NCI-H460 (cell line): ENCODE measurements at regions not wholly inside any gene's neighbourhood (a gene's known extent, or its start where the extent isn't known, plus 50 kb on each side); places are given as distances from the start of the nearest gene placed in this dataset.
A peak's percentile ranks its signal among the peaks of the same experiment; 100 is the strongest.

ENCODE experiments used
- DNase-seq: peaks from one replicate; pipeline ENCODE4 v3.0.0-alpha.2; 2016; ENCODE audit warnings: low read depth; ENCODE audit errors: extremely low read depth

DNA sequence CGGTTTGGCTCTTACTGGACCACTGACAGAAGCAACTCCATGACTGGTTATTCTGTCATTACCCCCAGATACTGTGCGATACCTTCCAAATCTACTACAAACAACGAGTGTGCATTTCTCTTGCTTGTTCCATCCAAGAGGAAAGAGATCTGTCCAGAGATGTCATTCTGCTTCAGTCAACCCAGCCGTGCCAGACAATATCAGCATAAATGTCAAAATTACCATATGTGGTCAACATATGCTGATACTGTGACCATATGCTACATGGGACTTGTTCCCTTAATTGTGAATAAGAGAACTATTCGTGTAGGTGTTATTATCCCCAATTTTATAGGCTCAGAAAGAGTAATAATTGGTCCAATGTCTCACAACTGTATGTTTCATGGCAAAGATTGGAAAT lies 143.2 kb upstream of the PRSS1 start:
- DNase-seq = no peak

GRCh38 chr7:142604671-142605070 lies 144.6 kb upstream of the PRSS1 start:
- DNase-seq = no peak

- peak; percentile 74 for DNase-seq
Measured at GRCh38 chr7:142603870-142604448, 145.3 kb upstream of the PRSS1 start.

DNA sequence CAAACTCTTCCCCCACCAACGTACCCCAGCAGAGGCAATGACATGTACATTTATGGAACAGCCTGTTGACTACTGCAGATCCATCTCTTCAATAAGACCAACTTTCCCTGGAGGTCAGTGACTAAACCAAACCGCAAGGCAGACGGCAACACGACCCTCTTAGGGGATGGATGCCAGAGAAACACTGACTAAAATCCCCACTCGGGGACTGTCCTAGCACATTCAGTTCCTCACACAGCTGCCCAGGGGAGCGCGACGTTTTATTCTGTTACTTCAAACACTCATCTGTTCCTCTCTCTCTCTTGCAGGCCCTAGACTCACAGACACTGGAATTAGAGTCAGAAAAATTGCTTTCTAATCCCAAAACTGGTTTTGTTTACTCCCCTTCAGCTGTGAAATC lies 146.5 kb upstream of the PRSS1 start:
- no peak for DNase-seq

DNA sequence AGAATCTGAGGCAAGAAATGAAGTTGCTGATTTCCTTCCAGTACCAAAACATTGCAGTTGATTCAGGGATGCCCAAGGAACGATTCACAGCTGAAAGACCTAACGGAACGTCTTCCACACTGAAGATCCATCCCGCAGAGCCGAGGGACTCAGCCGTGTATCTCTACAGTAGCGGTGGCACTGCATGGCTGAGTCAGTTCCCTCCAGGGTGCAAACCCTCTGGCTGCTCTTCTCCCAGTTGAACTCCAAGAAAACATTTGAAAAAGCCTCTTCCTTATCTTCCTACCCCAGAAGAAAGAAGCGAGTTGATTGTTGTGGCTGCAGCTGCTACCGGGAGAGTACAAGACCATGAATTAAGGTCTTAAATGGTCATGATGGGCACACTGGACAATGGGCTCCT lies 147.1 kb upstream of the PRSS1 start:
- no peak for DNase-seq

GRCh38 chr7:142598297-142598696 lies 151.0 kb upstream of the PRSS1 start:
- DNase-seq = no peak

DNA sequence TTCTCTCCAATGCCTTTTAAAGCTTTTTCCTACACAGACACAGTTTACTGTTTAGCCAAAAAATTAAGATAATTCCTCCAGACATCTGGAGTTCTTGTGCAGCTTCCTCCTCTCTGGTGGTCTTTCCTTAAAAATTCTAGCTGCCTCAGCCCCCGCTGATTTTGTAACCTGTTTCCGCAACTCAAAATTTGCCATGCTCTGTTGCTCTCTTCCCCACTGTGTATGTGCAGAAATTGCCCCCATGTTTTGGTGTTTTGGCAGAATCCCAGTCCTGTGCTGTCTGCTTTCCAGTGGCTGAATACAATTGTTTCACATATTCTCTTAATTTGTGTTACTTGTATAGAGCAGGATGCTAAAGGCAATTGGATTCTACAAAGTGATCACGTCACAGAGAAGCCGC lies 151.7 kb upstream of the PRSS1 start:
- DNase-seq = no peak

DNA sequence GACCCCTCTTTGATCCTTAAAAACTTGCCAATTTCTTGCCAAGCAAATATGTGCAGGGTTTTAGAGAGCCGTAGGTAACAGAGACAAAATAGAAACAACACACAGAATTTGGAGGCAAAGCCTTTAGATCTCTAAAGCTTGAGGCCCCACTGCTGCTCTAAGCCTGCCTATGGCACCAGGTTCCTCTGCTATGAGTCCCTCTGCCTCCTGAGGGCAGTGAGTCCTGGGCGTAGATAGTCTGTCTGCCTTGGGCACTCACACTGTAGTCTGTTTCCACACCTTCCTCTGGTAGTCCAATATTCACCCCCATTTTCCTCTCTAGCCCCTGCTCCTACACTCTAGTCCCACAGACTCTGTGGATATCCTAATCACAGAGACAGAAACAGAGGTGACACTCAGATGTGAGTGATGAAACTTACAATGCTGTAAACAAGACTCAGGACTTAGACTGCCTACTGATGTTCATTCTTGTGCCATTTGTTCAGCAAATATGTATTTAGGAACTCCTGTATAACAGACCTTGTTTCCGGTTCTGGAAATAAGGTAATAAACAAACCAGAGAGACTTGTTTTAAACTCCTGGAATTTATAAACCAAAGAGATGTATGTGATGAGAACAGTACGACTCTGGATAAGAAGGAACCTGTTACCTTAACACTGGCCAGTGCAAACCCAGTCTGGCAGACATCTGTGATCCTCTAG lies 153.3 kb upstream of the PRSS1 start:
- DNase-seq = no peak

DNA sequence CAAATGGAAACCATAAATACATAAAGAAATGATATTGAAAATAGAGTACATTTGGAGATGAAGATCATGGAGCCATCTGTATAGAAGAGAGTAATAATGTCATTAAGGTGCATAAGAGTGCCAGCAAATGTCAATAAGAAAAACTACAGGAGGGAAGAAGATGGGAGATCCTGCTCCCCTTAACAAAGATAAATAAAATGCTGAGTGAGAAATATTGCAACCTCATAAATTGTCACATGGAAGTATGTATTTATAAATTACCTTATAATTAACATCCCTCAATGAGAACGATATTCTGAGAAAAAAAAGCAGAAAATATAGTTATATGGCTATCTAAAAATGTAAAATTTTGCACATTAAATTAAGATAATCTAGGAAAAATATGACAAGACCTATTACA lies 155.2 kb upstream of the PRSS1 start:
- DNase-seq = no peak

DNA sequence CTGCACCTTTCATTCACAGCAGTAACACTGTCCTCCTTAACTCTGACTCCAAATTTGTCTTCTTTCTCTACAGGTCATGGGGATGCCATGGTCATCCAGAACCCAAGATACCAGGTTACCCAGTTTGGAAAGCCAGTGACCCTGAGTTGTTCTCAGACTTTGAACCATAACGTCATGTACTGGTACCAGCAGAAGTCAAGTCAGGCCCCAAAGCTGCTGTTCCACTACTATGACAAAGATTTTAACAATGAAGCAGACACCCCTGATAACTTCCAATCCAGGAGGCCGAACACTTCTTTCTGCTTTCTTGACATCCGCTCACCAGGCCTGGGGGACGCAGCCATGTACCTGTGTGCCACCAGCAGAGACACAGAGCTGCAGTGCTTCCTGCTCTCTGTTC lies 156.2 kb upstream of the PRSS1 start:
- no peak for DNase-seq

DNA sequence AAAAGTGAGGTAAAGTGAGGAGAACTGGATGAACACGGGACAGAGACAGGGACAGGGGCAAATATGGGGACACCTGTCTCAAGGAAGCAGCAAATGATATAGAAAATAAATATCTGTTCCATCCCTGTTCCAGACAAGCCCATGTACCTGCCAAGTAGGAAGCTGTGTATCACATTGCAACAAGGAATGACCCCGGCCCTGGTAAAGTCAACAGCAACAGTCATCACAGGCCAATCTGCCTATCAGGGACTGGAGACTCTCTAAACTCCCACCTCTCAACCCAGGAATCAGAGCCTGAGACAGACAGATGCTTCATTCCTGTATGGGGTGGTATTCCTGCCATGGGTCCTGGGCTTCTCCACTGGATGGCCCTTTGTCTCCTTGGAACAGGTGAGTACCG lies 156.6 kb upstream of the PRSS1 start:
- DNase-seq = no peak

- no peak for DNase-seq
Measured at GRCh38 chr7:142592231-142592630, 157.0 kb upstream of the PRSS1 start.

- DNase-seq = no peak
Measured at GRCh38 chr7:142590830-142591457, 158.3 kb upstream of the PRSS1 start.

- DNase-seq = no peak
Measured at GRCh38 chr7:142590077-142590476, 159.2 kb upstream of the PRSS1 start.

GRCh38 chr7:142587578-142588191 lies 161.6 kb upstream of the PRSS1 start:
- DNase-seq = peak; percentile 84

DNA sequence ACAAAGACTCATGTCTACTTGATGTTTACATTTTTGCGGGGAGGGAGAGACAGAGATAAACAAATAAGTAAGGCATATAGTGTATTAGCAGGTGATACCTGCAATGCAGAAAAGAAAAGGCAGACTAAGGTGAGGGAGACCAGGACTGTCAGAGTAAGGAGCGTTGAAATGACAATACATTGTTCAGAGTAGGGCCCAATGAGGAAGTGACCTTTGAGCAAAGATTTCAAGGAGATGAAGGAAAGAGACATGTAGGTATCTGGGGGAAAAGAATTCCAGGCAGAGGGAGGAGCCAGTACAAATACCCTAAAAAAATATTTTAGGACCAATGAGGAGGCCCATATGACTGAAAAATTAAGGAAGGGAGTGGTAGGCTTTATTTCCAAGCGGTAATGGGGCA lies 162.7 kb upstream of the PRSS1 start:
- DNase-seq = no peak

GRCh38 chr7:142585425-142585824 lies 163.8 kb upstream of the PRSS1 start:
- DNase-seq = no peak

DNA sequence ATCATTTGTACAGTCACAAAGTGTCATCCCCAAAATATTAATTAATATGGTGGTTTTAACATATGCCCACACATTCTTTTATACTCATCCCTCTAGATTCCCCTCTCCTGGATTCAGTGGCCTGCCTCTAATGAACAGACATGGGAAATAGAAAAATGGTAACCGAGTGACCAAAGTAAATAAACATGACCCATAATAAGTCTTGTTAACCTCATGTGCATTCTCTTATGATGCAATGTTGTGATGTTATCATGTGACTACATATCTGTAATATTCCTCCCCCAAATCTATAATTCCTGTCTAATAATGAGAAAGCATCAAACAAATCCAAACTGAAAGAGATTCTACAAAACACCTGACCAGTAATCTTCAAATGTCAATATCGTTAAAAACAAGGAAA lies 164.5 kb upstream of the PRSS1 start:
- no peak for DNase-seq

GRCh38 chr7:142583446-142583845 lies 165.8 kb upstream of the PRSS1 start:
- peak; percentile 26 for DNase-seq

DNA sequence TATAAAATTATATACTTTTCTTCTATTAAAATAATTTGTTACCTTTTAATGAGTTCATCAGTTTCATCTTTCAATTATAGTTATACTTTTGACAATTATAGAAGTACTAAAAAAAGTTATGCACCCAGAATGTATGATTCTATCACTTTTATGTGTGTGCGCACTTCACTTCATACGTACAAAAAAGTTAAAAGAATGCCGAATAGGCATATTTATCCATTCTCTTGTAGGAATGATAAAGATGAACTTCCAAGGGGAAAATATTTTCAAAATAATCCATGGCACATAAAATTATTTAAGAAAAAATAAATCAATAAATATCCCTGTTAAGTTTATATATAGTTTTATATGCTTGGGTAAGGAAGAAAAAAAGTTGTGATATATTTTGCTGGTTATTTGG lies 166.9 kb upstream of the PRSS1 start:
- no peak for DNase-seq

- no peak for DNase-seq
Measured at GRCh38 chr7:142581341-142581740, 167.9 kb upstream of the PRSS1 start.

DNA sequence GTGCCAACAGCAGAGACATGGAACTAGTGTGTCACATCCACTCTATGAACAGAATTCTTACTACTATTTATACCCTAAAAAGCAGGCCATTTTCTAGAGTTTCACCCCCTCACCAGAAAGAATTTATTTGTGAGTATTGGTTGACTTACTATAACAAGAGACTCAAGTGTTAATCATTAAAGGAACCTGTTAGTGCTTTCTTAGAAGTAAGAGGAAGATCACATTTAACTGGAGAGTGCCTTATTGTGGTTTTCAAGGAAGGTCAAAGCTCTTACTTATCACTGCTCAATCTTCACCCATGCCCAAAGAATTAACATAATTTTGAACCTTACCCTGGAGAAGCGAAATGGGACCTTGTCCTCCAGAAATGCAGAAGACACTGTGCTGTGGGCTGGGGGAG lies 169.3 kb upstream of the PRSS1 start:
- no peak for DNase-seq
